Kidney (tissue), 13 donors: ENCODE measurements at regions not wholly inside any gene's neighbourhood (a gene's known extent, or its start where the extent isn't known, plus 50 kb on each side); places are given as distances from the start of the nearest gene placed in this dataset.
A peak's percentile ranks its signal among the peaks of the same experiment; 100 is the strongest.

Source experiments
- DNase-seq, 5 donors: peaks; one replicate each; pipeline ENCODE4 v3.0.0-alpha.2; 2013 to 2020
- FAIRE-seq: peaks from 2 replicates; lab custom pipeline; 2012; peaks lifted over from hg19 to GRCh38; lab: Jason Lieb, UNC
- H3K27ac ChIP-seq, 2 donors: one replicate each; pipeline ENCODE4 v1.7.0; 2013; ENCODE audit warnings: low read depth in 2 of 2, low read length in 2 of 2, inconsistent platforms in 1 of 2
- H3K27me3 ChIP-seq: one replicate; pipeline ENCODE4 v1.7.1; 2013; ENCODE audit warnings: low read length, inconsistent platforms; ENCODE audit not compliant: control insufficient read depth, insufficient read depth
- H3K36me3 ChIP-seq, 3 donors: one replicate each; pipeline versions ENCODE4 v1.7.0 to v1.7.1; 2013; ENCODE audit warnings: low read length in 3 of 3, control low read depth in 1 of 3, inconsistent platforms in 1 of 3; ENCODE audit not compliant: insufficient read depth in 3 of 3, control insufficient read depth in 2 of 3
- H3K4me1 ChIP-seq, 3 donors: one replicate each; pipeline versions ENCODE4 v1.7.0 to v1.7.1; 2013; ENCODE audit warnings: low read length in 3 of 3, inconsistent platforms in 1 of 3, low read depth in 1 of 3; ENCODE audit not compliant: control insufficient read depth in 2 of 3, insufficient read depth in 2 of 3
- H3K4me3 ChIP-seq, 3 donors: one replicate each; pipeline versions ENCODE4 v1.7.0 to v1.8.1; 2013; ENCODE audit warnings: low read length in 3 of 3, control low read depth in 1 of 3, inconsistent platforms in 1 of 3
- H3K9ac ChIP-seq, 3 donors: one replicate each; pipeline versions ENCODE4 v1.7.0 to v1.7.1; 2013; ENCODE audit warnings: low read length in 3 of 3, control low read depth in 1 of 3, inconsistent platforms in 1 of 3
- H3K9me3 ChIP-seq, 3 donors: one replicate each; pipeline versions ENCODE4 v1.7.0 to v1.7.1; 2013; ENCODE audit warnings: low read length in 3 of 3, control low read depth in 1 of 3, inconsistent platforms in 1 of 3; ENCODE audit not compliant: control insufficient read depth in 2 of 3, insufficient read depth in 1 of 3
- intact Hi-C: fragments of 100-400 bp; cut with DNase I; formaldehyde crosslinking; loops from one replicate; pipeline ENCODE4 v1.11.1; 2022
- TF ChIP-seq, protein P1 (sequence below): IDR thresholded peaks from 3 replicates; pipeline ENCODE4 v1.5.1; 2012; ENCODE audit warnings: mild to moderate bottlenecking, moderate library complexity, borderline replicate concordance; ENCODE audit not compliant: insufficient read depth; ENCODE audit errors: extremely low read depth
- donor health status: control.
- donor health status: control.
- donor health status: control.
- donor health status: control.
- donor health status: control.
- donor health status: DM: yes; HTN: yes; CAD: no.
- donor health status: Normal renal cell carcinoma (clear cell type).

DNA sequence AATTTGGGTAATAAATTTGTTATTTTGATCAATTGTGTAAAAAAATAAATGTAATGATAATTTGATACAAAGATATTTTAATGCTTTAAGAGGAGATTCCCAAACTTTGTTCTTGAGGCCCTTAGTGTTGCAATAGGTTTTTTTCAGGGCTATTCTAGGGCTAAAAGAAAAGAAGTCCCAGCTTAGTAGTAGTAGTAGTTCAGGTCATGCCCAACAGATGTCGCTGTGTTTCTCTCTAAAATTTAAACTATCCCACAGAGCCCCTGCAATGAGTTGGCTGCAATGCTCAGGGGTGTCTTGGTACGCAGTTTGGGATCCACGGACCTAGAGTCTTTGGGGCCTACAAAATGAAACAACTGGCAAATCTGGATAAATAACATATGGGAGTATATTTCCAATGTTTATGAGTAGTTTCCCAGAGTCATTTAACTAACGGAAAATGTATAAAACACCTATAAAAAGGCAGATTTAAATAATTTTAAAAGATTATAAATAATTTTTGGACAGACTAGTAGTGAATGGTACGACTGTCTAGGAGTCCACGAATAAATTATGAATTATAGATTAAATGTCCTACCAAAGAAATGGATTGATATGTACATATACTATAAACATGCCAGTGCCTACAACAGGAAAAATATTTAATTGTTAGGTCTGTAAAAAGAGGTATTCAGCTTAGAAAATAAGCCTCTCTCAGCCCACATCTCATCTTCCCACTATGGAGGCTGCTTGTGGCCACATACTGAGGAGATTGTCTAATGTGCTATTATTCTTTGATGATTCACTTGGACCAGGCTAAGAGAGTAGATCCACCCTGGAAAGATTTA is 228.5 kb upstream of the PMFBP1 start:
- FAIRE-seq = peak; percentile 92
- peak in 3 of 5 donors; percentile 52 to 73 (median 69) for DNase-seq
- intact Hi-C loops = no loop called here
- no peak overlapping the region for H3K9ac ChIP-seq
- TF ChIP-seq, protein P1, sequence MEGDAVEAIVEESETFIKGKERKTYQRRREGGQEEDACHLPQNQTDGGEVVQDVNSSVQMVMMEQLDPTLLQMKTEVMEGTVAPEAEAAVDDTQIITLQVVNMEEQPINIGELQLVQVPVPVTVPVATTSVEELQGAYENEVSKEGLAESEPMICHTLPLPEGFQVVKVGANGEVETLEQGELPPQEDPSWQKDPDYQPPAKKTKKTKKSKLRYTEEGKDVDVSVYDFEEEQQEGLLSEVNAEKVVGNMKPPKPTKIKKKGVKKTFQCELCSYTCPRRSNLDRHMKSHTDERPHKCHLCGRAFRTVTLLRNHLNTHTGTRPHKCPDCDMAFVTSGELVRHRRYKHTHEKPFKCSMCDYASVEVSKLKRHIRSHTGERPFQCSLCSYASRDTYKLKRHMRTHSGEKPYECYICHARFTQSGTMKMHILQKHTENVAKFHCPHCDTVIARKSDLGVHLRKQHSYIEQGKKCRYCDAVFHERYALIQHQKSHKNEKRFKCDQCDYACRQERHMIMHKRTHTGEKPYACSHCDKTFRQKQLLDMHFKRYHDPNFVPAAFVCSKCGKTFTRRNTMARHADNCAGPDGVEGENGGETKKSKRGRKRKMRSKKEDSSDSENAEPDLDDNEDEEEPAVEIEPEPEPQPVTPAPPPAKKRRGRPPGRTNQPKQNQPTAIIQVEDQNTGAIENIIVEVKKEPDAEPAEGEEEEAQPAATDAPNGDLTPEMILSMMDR = peak; percentile 55
- H3K36me3 ChIP-seq = no peaks in the 10 kb centered on the region
- no peaks in the 10 kb centered on the region for H3K9me3 ChIP-seq
- H3K27me3 ChIP-seq = no peaks in the 10 kb centered on the region
- no peak overlapping the region for H3K4me3 ChIP-seq
- no peak overlapping the region for H3K27ac ChIP-seq
- H3K4me1 ChIP-seq = no peaks in the 10 kb centered on the region

DNA sequence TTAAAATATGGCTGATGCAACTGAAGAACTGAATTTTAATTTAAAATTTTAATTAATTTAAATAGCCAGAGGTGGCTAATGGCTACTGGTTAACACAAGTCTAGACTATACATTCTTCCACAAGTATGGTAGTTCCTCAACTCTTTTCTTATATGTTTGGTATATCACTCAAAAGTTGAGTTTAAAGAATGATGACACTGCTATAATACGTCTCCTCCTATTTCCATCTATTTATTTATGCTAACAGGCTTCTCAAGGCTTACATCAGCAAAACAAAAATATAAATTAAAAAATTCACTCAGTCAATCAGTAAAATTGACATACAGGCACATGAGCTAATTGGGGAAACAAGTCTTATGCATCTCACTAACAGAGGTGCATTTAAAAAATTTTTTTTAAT is 227.9 kb upstream of the PMFBP1 start:
- Histone ChIP-seq H3K4me3 (no peak overlapping the region), H3K9ac (no peak overlapping the region), H3K9me3 (no peaks in the 10 kb centered on the region), H3K36me3 (no peaks in the 10 kb centered on the region), H3K4me1 (no peaks in the 10 kb centered on the region), H3K27ac (no peak overlapping the region), H3K27me3 (no peaks in the 10 kb centered on the region)
- FAIRE-seq (no peak), DNase-seq (no peak)
- intact Hi-C loops = no loop called here
- TF ChIP-seq, protein P1 = no peak

DNA sequence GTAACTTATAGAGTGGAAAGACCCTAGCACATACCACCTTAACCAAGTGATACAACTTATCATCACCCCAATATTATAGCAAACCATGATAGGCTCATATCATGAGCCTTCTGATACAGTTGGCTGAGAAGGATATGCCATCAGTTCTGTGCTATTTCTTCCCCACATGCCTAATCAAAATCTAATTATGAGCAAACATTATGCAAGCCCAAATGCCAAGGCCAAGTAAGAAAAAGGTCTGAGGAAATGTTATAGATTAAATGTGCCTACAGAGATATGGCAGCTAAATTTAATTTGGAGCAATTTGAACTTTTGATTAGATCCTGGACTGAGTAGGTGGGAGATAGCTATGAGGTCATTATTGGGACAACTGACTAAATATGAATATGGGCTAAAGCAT is 225.9 kb upstream of the PMFBP1 start:
- FAIRE-seq (no peak), DNase-seq (no peak)
- Histone ChIP-seq H3K4me1 (peaks cover 0 to 3% (median 0%) of the 10 kb centered on the region in 3 donors), H3K36me3 (no peaks in the 10 kb centered on the region), H3K9me3 (no peaks in the 10 kb centered on the region), H3K27me3 (no peaks in the 10 kb centered on the region), H3K9ac (no peak overlapping the region), H3K4me3 (no peak overlapping the region), H3K27ac (no peak overlapping the region)
- intact Hi-C loops = no loop called here
- TF ChIP-seq, protein P1 = no peak
